HG03378 (cell line): ENCODE measurements at regions not wholly inside any gene's neighbourhood (a gene's known extent, or its start where the extent isn't known, plus 50 kb on each side); places are given as distances from the start of the nearest gene placed in this dataset.

ENCODE experiments used
- ATAC-seq: cut with Tn5 transposase; IDR thresholded peaks from one replicate; pipeline ENCODE4 v1.9.1; 2021; ENCODE audit warnings: mild to moderate bottlenecking, moderate library complexity; ENCODE audit not compliant: unreplicated experiment

- no peak for ATAC-seq
Measured at GRCh38 chr15:98441599-98441998, 206.7 kb upstream of the IGF1R start.

GRCh38 chr15:98442379-98442833, 205.9 kb upstream of the IGF1R start:
- no peak for ATAC-seq

GRCh38 chr15:98442901-98443300, 205.4 kb upstream of the IGF1R start:
- ATAC-seq: no peak

- no peak for ATAC-seq
Measured at GRCh38 chr15:98443526-98443925, 204.8 kb upstream of the IGF1R start.

DNA sequence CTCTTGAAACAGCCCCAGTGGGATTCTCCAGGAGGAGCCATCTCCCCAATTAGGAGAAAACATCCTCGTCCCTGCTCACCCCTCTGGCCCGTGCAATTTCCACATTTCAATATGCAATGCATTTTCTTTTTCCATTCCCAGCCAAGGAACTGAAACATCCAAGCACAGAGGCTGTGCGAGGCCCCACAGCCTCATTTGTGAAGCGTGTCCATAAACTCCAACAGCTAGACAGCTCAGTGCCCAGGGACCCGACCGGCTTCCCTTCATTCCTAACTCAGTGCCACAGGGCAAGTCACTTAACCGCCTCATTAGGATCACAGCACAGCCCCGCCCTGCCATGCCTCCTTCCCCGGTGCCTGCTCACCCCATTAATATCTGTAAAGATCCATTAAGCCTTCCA, 204.2 kb upstream of the IGF1R start:
- ATAC-seq: no peak

DNA sequence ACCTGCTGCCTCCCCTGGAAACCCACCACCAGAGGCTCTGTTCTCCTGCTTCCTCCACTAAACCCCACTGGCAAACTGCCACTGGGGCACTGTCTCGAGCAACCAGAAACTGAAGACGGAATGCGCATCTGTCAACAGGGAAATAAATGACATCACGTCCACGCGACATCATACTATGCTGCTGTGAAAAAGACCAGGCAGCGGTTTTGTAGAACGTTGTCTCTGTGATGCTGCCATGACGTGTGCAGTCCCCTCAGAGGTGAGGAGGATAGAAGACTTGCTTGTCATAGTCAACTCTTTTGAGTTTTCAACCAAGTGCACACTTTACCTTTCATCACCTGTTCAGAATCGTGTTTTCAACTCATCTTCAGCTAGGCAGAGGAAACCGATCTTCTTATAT, 203.0 kb upstream of the IGF1R start:
- no peak for ATAC-seq

DNA sequence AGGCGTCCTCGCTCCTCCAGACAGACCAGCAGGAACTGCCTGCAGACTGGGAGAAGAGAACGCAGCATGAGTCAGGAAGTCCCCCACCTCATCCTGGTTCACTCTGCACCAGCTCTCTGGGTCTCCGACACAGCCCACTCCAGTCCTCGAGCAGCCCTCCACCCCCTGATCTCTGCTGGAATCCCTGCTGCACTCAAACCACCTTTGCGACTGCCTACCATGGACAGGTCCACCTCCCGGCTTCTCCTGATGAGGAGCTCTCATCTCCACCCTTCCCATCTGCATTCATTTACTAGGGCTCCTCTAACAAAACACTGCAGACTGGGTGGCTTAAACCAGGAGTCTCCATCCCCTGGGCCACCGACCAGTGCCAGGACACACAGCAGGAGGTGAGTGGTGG, 202.3 kb upstream of the IGF1R start:
- ATAC-seq: no peak

- no peak for ATAC-seq
Measured at GRCh38 chr15:98447069-98447468, 201.3 kb upstream of the IGF1R start.

GRCh38 chr15:98451236-98451635, 197.1 kb upstream of the IGF1R start:
- no peak for ATAC-seq

- ATAC-seq: no peak
Measured at GRCh38 chr15:98452238-98452637, 196.1 kb upstream of the IGF1R start.

DNA sequence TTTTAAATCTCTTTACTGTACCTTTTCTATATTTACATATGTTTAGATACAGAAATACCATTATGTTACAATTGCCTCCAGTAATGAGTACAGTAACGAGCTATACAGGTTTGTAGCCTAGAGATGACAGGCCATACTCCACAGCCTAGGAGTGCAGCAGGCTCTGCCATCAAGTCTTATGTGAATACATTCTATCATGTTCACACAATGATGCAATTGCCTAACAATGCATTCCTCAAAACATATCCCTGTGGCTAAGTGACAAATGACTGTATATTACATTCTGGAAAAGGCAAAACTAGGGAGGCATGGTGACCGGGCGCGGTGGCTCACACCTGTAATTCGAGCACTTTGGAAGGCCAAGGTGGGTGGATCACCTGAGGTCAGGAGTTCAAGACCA, 192.4 kb upstream of the IGF1R start:
- no peak for ATAC-seq

GRCh38 chr15:98476559-98476958, 171.8 kb upstream of the IGF1R start:
- no peak for ATAC-seq

- no peak for ATAC-seq
Measured at GRCh38 chr15:98480844-98481243, 167.5 kb upstream of the IGF1R start.

GRCh38 chr15:98483575-98484130, 164.7 kb upstream of the IGF1R start:
- no peak for ATAC-seq

DNA sequence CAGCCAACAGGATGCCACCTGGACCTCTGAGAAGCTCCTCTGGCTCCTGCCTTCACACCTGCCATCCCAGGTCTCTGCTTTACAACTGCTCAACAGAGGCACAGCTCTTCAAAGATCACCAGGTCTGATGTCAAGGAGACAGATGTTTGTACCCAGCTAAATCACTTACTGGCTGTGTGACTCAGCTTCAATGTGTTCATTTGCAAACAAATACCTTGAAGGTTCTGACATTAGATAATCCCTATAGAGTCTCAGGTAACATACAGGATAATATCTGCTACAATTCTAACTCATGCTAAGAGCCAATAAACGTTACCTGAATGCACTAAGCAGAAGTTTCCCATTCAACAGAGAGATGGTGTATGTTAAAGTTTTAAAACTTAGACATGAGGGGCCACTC, 163.4 kb upstream of the IGF1R start:
- no peak for ATAC-seq

GRCh38 chr15:98485451-98485850, 162.9 kb upstream of the IGF1R start:
- ATAC-seq: no peak

GRCh38 chr15:98493966-98494511, 154.3 kb upstream of the IGF1R start:
- ATAC-seq: no peak

GRCh38 chr15:98501192-98501591, 147.1 kb upstream of the IGF1R start:
- ATAC-seq: no peak

GRCh38 chr15:98501632-98502031, 146.7 kb upstream of the IGF1R start:
- ATAC-seq: no peak

GRCh38 chr15:98503970-98504369, 144.4 kb upstream of the IGF1R start:
- no peak for ATAC-seq

- ATAC-seq: no peak
Measured at GRCh38 chr15:98504998-98505397, 143.3 kb upstream of the IGF1R start.

- no peak for ATAC-seq
Measured at GRCh38 chr15:98505611-98506031, 142.7 kb upstream of the IGF1R start.

DNA sequence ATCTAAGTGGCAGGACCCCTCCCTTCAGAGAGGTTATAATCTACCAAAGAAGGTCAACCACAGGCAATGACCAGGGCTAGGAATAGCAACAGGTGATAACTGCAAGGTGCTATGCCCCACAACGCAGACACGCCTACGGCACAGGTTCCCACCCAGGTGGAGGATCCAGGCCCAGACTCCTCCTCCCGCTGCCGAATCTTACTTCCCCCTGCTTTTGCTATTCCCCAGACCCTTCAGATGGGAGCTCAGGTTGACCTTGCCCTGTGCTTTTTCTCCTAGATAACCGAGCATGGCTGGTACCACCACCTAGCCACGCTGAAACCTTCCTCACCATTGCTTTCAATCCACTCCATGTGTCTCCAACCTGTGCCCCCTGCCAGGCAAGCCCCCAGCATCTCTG, 142.2 kb upstream of the IGF1R start:
- ATAC-seq: no peak
